ENCODE measurements at regions not wholly inside any gene's neighbourhood (a gene's known extent, or its start where the extent isn't known, plus 50 kb on each side); places are given as distances from the start of the nearest gene placed in this dataset.

- TF ChIP-seq CTCF (IDR thresholded peaks at IDR 0.05) (no peak), POLR2A (IDR thresholded peaks at IDR 0.05) (no peak)
These were observed 790.3 kb downstream of the TMTC2 start for GRCh38 chr12:83476695-83477690.
